AG04450 (cell line): ENCODE measurements at regions not wholly inside any gene's neighbourhood (a gene's known extent, or its start where the extent isn't known, plus 50 kb on each side); places are given as distances from the start of the nearest gene placed in this dataset.

Experiments
- CTCF ChIA-PET: fragments of 300-600, 350-600 bp; formaldehyde crosslinking; extraction: SDS; loops from one replicate; lab custom pipeline; 2022; ENCODE audit warnings: antibody characterized with exemption, inconsistent platforms; lab: Charles Lee
- POLR2A ChIA-PET: fragments of 350-600 bp; formaldehyde crosslinking; extraction: SDS; loops from one replicate; lab custom pipeline; 2021; ENCODE audit warnings: antibody characterized with exemption, inconsistent platforms; lab: Yijun Ruan, JAX
- DNase-seq: peaks from one replicate; pipeline ENCODE4 v3.0.0-alpha.2; 2011; ENCODE audit warnings: low read depth, low spot score
- H3K27ac ChIP-seq: one replicate; pipeline ENCODE4 v1.5.1; 2012; ENCODE audit warnings: low read depth, low read length, control low read depth
- H3K27me3 ChIP-seq: one replicate; pipeline ENCODE4 v1.6.0; 2012; ENCODE audit warnings: low read length; ENCODE audit not compliant: control insufficient read depth, insufficient read depth
- H3K4me3 ChIP-seq: 2 replicates; pipeline ENCODE4 v1.5.1; 2011; ENCODE audit warnings: mild to moderate bottlenecking, low read depth, low read length, control low read depth
- H3K9me3 ChIP-seq: 2 replicates; pipeline ENCODE4 v1.5.1; 2012; ENCODE audit warnings: low read length; ENCODE audit not compliant: control insufficient read depth, insufficient read depth
- TF ChIP-seq, protein P1 (sequence below): IDR thresholded peaks from 2 replicates; pipeline ENCODE4 v1.5.1; 2011; ENCODE audit warnings: low read depth, low read length, control low read depth, inconsistent platforms

DNA sequence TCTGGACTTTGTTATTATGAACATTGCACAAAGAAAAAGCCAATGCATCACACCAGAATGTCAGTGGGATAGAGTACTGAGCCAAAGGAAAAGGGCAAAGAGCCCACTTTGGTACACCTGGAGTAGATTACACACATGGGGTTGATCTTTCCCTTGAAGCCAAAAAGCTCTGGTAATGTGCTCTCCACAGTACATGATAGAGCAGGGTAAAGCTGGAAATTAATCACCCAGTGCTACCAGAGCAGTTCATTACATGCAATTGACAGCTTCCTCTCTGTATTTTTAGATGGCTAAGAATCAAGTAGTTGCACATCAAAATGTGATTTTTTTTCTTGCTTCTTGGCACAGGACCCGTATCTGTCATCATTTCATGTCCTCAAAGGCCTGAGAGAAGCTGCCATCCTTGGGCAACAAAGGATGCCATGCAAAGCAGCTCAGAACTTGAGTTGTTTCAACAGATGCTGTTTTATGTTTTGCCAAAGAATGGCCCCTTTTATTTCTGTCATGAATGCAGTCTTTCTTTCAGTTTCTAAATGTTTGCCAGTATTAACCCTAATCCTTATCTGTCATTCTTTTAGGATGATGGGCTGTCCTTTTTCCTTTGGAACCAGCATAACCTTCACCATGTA, 88.1 kb downstream of the HDGFL1 start:
- DNase-seq, result no peak
- H3K27me3 ChIP-seq, result no peaks in the 10 kb centered on the region
- no peaks in the 10 kb centered on the region for H3K9me3 ChIP-seq
- no peak overlapping the region for H3K27ac ChIP-seq
- TF ChIP-seq, protein P1, sequence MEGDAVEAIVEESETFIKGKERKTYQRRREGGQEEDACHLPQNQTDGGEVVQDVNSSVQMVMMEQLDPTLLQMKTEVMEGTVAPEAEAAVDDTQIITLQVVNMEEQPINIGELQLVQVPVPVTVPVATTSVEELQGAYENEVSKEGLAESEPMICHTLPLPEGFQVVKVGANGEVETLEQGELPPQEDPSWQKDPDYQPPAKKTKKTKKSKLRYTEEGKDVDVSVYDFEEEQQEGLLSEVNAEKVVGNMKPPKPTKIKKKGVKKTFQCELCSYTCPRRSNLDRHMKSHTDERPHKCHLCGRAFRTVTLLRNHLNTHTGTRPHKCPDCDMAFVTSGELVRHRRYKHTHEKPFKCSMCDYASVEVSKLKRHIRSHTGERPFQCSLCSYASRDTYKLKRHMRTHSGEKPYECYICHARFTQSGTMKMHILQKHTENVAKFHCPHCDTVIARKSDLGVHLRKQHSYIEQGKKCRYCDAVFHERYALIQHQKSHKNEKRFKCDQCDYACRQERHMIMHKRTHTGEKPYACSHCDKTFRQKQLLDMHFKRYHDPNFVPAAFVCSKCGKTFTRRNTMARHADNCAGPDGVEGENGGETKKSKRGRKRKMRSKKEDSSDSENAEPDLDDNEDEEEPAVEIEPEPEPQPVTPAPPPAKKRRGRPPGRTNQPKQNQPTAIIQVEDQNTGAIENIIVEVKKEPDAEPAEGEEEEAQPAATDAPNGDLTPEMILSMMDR, result no peak
- ChIA-PET CTCF (no interaction called here), POLR2A (no interaction called here)
- no peak overlapping the region for H3K4me3 ChIP-seq

GRCh38 chr6:22658183-22658582, 88.8 kb downstream of the HDGFL1 start:
- no peak overlapping the region for H3K4me3 ChIP-seq
- H3K27me3 ChIP-seq, result no peaks in the 10 kb centered on the region
- no peaks in the 10 kb centered on the region for H3K9me3 ChIP-seq
- ChIA-PET POLR2A (no interaction called here), CTCF (no interaction called here)
- TF ChIP-seq, protein P1, result no peak
- DNase-seq, result no peak
- no peak overlapping the region for H3K27ac ChIP-seq

DNA sequence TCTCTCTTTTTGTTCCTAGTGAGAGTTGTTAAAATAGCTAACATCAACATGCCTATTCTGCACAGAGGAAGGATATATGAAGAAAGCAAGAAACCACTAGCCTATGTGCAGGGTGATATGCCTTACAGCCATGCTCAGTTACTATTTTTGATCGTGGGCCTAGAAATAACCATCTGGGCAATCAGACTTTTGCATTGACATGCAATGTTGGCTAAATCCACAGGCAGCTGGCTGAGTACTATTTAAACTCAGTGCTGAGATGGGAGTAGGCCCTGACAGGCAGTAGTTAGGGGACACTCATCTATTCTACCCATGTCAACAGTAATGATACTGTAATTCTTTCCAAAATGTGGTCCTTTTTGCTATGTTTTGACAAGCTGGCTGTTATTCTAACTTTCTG, 89.6 kb downstream of the HDGFL1 start:
- TF ChIP-seq, protein P1, result no peak
- CTCF ChIA-PET, result no interaction called here
- no peak overlapping the region for H3K4me3 ChIP-seq
- POLR2A ChIA-PET, result no interaction called here
- DNase-seq, result no peak
- no peak overlapping the region for H3K27ac ChIP-seq
- no peaks in the 10 kb centered on the region for H3K27me3 ChIP-seq
- no peaks in the 10 kb centered on the region for H3K9me3 ChIP-seq

DNA sequence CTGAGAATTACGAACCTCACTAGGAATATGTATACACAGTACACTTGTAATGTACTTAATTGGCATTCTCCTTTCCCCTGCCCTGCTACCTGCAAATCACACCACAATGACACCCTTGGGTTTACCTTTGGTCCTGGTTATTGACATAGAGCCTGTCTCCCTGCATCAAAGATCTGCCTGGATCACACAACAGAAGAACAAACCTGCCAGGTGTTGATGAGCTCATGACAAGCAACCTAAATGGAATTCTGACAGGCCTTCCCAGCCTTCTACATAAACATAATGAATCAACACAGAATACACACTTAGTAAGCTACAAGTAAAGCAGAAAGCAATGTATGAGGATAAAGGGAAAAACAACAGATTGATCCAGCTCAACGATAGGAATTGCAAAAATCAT, 95.6 kb downstream of the HDGFL1 start:
- no peak for DNase-seq
- Histone ChIP-seq H3K27ac (no peak overlapping the region), H3K4me3 (no peak overlapping the region), H3K9me3 (no peaks in the 10 kb centered on the region), H3K27me3 (no peaks in the 10 kb centered on the region)
- TF ChIP-seq, protein P1, result no peak
- POLR2A ChIA-PET, result no interaction called here
- CTCF ChIA-PET, result no interaction called here

GRCh38 chr6:22666021-22666420, 96.7 kb downstream of the HDGFL1 start:
- no peak for DNase-seq
- no peaks in the 10 kb centered on the region for H3K9me3 ChIP-seq
- ChIA-PET POLR2A (no interaction called here), CTCF (interaction anchor here (0.5 kb wide), 1 partner anchor 512 kb away, joined by 3 read pairs; no protein-coding TSS in a partner anchor)
- TF ChIP-seq, protein P1, result no peak
- no peak overlapping the region for H3K4me3 ChIP-seq
- no peak overlapping the region for H3K27ac ChIP-seq
- no peaks in the 10 kb centered on the region for H3K27me3 ChIP-seq
